HCT116 (cell line): ENCODE measurements at regions not wholly inside any gene's neighbourhood (a gene's known extent, or its start where the extent isn't known, plus 50 kb on each side); places are given as distances from the start of the nearest gene placed in this dataset.

Source experiments
- ATAC-seq: fragments of 200-7000 bp; cut with Tn5 transposase; 2 replicates; pipeline ENCODE4 v1.9.1; 2020; ENCODE audit warnings: mild to moderate bottlenecking, moderate library complexity
- BruUV-seq: library from RNA; stranded (reverse); fragments of 400-500 nt; replicated peaks from 2 replicates; lab custom pipeline; 2021; lab: Mats Ljungman, UMichigan
- CTCF ChIA-PET: fragments of 300-600 bp; sonication (Branson Sonifier 250); formaldehyde crosslinking; loops from one replicate; lab custom pipeline; 2021; ENCODE audit warnings: antibody characterized with exemption; lab: Charles Lee
- POLR2A ChIA-PET: fragments of 300-600, 350-600 bp; sonication (Branson Sonifier 250); formaldehyde crosslinking; loops from one replicate; lab custom pipeline; 2021; ENCODE audit warnings: antibody characterized with exemption; lab: Charles Lee
- RAD21 ChIA-PET, 2 experiments: fragments of 300-600 bp; sonication (Branson Sonifier 250); formaldehyde crosslinking; loops; one replicate each; lab custom pipeline; 2023; ENCODE audit warnings: low total read pairs in 2 of 2; ENCODE audit not compliant: uncharacterized antibody in 2 of 2, unreplicated experiment in 2 of 2, low non-redundant PET in 1 of 2; lab: Charles Lee
- DNase-seq: peaks from one replicate; pipeline ENCODE4 v3.0.0-alpha.2; 2010; ENCODE audit warnings: low read depth, low spot score
- H2AFZ ChIP-seq: fragments of 200-600 bp; shearing (Covaris generic), sonication (generic); 2 replicates; pipeline ENCODE4 v1.6.1; 2017; ENCODE audit warnings: low read depth, mixed run types, mixed read lengths, antibody characterized with exemption, low read length; ENCODE audit not compliant: poor library complexity, severe bottlenecking
- H3K27ac ChIP-seq: 2 replicates; pipeline ENCODE4 v1.5.1; 2012; ENCODE audit warnings: low read depth, low read length
- H3K27me3 ChIP-seq: fragments of 200-600 bp; sonication (generic); 2 replicates; pipeline ENCODE4 v1.6.1; 2016; ENCODE audit warnings: mixed run types, low read length, mixed read lengths; ENCODE audit not compliant: insufficient read depth
- H3K36me3 ChIP-seq, 2 experiments: fragments of 200-500 bp in 1 of 2; fragments of 200-600 bp in 1 of 2; sonication (Bioruptor generic) in 1 of 2; sonication (generic) in 1 of 2; 2 replicates each; pipeline versions ENCODE4 v1.5.1 to v1.6.1; 2014 to 2016; ENCODE audit warnings: low read length in 2 of 2, inconsistent platforms in 1 of 2, mixed read lengths in 1 of 2, mixed run types in 1 of 2; ENCODE audit not compliant: insufficient read depth in 2 of 2, control insufficient read depth in 1 of 2
- H3K4me1 ChIP-seq, 2 experiments: fragments of 200-600 bp in 1 of 2; sonication (generic) in 1 of 2; 2 replicates each; pipeline versions ENCODE4 v1.5.1 to v1.6.1; 2012 to 2017; ENCODE audit warnings: low read length in 2 of 2, inconsistent platforms in 1 of 2, mild to moderate bottlenecking in 1 of 2, mixed read lengths in 1 of 2, mixed run types in 1 of 2, moderate library complexity in 1 of 2; ENCODE audit not compliant: insufficient read depth in 2 of 2, control insufficient read depth in 1 of 2
- H3K4me2 ChIP-seq: fragments of 200-600 bp; sonication (generic); 2 replicates; pipeline ENCODE4 v1.6.1; 2017; ENCODE audit warnings: mixed run types, low read length, mixed read lengths
- H3K4me3 ChIP-seq, 2 experiments: fragments of 200-600 bp in 1 of 2; sonication (generic) in 1 of 2; replicated peaks in 1 of 2; 2 replicates each; pipeline ENCODE4 v1.5.1; 2011 to 2016; ENCODE audit warnings: low read length in 2 of 2, control low read depth in 1 of 2, low read depth in 1 of 2, mild to moderate bottlenecking in 1 of 2, mixed read lengths in 1 of 2, mixed run types in 1 of 2
- H3K79me2 ChIP-seq: fragments of 200-600 bp; sonication (generic); 2 replicates; pipeline ENCODE4 v1.6.1; 2017; ENCODE audit warnings: mild to moderate bottlenecking, mixed run types, low read length, moderate library complexity, mixed read lengths; ENCODE audit not compliant: insufficient read depth
- H3K9ac ChIP-seq: fragments of 200-600 bp; sonication (generic); 2 replicates; pipeline ENCODE4 v1.6.1; 2016; ENCODE audit warnings: low read length, mixed read lengths
- H3K9me2 ChIP-seq: fragments of 200-600 bp; sonication (generic), shearing (Covaris generic); 2 replicates; pipeline ENCODE4 v1.6.1; 2017; ENCODE audit warnings: mixed run types, mild to moderate bottlenecking, moderate library complexity; ENCODE audit not compliant: insufficient read depth
- H3K9me3 ChIP-seq, 2 experiments: fragments of 200-500 bp in 1 of 2; fragments of 200-600 bp in 1 of 2; sonication (Bioruptor generic) in 1 of 2; sonication (generic) in 1 of 2; 2 replicates each; pipeline ENCODE4 v1.6.1; 2014 to 2017; ENCODE audit warnings: low read length in 2 of 2, mixed read lengths in 2 of 2, inconsistent platforms in 1 of 2, low read depth in 1 of 2, mild to moderate bottlenecking in 1 of 2, mixed run types in 1 of 2, moderate library complexity in 1 of 2; ENCODE audit not compliant: control insufficient read depth in 1 of 2, insufficient read depth in 1 of 2
- H4K20me1 ChIP-seq: fragments of 200-600 bp; sonication (generic), shearing (Covaris generic); 2 replicates; pipeline ENCODE4 v1.6.1; 2017; ENCODE audit warnings: mixed run types, mild to moderate bottlenecking, moderate library complexity; ENCODE audit not compliant: insufficient read depth
- CBX3 ChIP-seq: IDR thresholded peaks from 2 replicates; pipeline ENCODE4 v1.6.1; 2012; ENCODE audit warnings: low read depth
- ELF1 ChIP-seq: IDR thresholded peaks from 2 replicates; pipeline ENCODE4 v1.6.1; 2012; ENCODE audit warnings: low read depth, borderline replicate concordance
- EZH2phosphoT487 ChIP-seq: fragments of 200-600 bp; IDR thresholded peaks from 2 replicates; pipeline ENCODE4 v1.6.1; 2018; ENCODE audit warnings: antibody characterized with exemption, borderline replicate concordance
- FOSL1 ChIP-seq: IDR thresholded peaks from 2 replicates; pipeline ENCODE4 v1.6.1; 2012; ENCODE audit warnings: low read depth
- JUND ChIP-seq: IDR thresholded peaks from 2 replicates; pipeline ENCODE4 v1.6.1; 2012
- POLR2A ChIP-seq: IDR thresholded peaks from 2 replicates; pipeline ENCODE4 v1.7.0; 2011; ENCODE audit warnings: borderline replicate concordance; ENCODE audit not compliant: insufficient read depth, insufficient read length; ENCODE audit errors: extremely low read depth
- POLR2AphosphoS5 ChIP-seq: IDR thresholded peaks from 2 replicates; pipeline ENCODE4 v1.6.1; 2011; ENCODE audit warnings: mild to moderate bottlenecking, low read depth, low read length, moderate library complexity
- REST ChIP-seq: IDR thresholded peaks from 2 replicates; pipeline ENCODE4 v1.6.1; 2012; ENCODE audit warnings: low read depth
- SP1 ChIP-seq: IDR thresholded peaks from 2 replicates; pipeline ENCODE4 v1.6.1; 2012; ENCODE audit warnings: low read depth
- SRF ChIP-seq: IDR thresholded peaks from 2 replicates; pipeline ENCODE4 v1.6.1; 2012; ENCODE audit warnings: low read depth
- ZBTB33 ChIP-seq: IDR thresholded peaks from 2 replicates; pipeline ENCODE4 v1.6.1; 2011; ENCODE audit warnings: mild to moderate bottlenecking, low read length, moderate library complexity; ENCODE audit not compliant: insufficient replicate concordance; ENCODE audit errors: extremely low read depth
- intact Hi-C: fragments of 100-400 bp; cut with micrococcal nuclease; formaldehyde crosslinking; loops from 2 replicates; pipeline ENCODE4 v1.10.0; 2022
- TF ChIP-seq, protein P1 (sequence below): IDR thresholded peaks from 2 replicates; pipeline ENCODE4 v1.6.1; 2012

DNA sequence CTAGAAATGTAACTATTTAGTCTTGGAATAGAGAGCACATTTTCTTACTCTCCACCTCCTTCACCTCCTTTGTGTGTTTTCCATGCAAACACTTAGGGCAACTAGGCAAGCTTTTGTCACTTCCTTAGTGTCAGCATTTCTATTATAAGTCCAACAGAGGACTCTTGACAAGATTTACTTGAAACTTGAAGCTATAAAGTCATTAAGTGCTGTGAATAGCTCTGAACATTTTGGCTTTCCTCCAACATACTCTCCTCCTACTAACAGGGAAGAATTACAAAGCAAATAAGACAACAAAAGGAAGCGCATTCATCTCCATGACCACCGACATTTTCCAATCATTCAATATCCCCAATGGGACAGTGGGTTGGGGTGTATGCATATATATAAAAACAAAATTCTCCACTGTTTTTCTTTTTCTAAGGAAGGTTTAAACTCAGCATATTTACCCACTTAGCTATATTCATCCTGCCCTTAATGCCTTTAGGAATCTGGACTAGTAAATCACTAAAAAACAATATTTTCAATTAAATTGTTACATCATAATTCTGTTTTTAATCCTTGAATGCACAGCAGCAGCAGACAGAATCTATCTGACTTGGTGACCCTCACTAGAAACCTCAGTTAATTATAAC, 264.6 kb downstream of the SNCA start:
- BruUV-seq, result no TSS peak
- Histone ChIP-seq H3K4me1 (no peaks in the 10 kb centered on the region), H3K9ac (no peak overlapping the region), H4K20me1 (no peaks in the 10 kb centered on the region), H3K9me3 (no peaks in the 10 kb centered on the region), H3K79me2 (no peaks in the 10 kb centered on the region), H3K4me3 (no peak overlapping the region), H3K9me2 (no peaks in the 10 kb centered on the region), H3K36me3 (no peaks in the 10 kb centered on the region), H3K4me2 (no peak overlapping the region), H3K27ac (no peak overlapping the region), H3K27me3 (no peaks in the 10 kb centered on the region), H2AFZ (no peak overlapping the region)
- intact Hi-C loops, result no loop called here
- RAD21 ChIA-PET, result no interaction called here
- DNase-seq (no peak), ATAC-seq (no peak)
- TF ChIP-seq POLR2A (no peak), FOSL1 (no peak), SRF (no peak), ZBTB33 (no peak), EZH2phosphoT487 (no peak), SP1 (no peak), POLR2AphosphoS5 (no peak), ELF1 (no peak), CBX3 (no peak), REST (no peak), JUND (no peak)
- TF ChIP-seq, protein P1, sequence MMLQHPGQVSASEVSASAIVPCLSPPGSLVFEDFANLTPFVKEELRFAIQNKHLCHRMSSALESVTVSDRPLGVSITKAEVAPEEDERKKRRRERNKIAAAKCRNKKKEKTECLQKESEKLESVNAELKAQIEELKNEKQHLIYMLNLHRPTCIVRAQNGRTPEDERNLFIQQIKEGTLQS, result no peak
- POLR2A ChIA-PET, result no interaction called here
- CTCF ChIA-PET, result interaction anchor here (2.9 kb wide), 1 partner anchor 14 kb away, joined by 7 read pairs; no protein-coding TSS in a partner anchor
